Caco-2 (cell line): ENCODE measurements at regions not wholly inside any gene's neighbourhood (a gene's known extent, or its start where the extent isn't known, plus 50 kb on each side); places are given as distances from the start of the nearest gene placed in this dataset.

ENCODE experiments used
- BruUV-seq: library from RNA; stranded (reverse); fragments of 400-500 nt; replicated peaks from 2 replicates; lab custom pipeline; 2021; lab: Mats Ljungman, UMichigan
- CTCF ChIA-PET: fragments of 300-600 bp; sonication (Branson Sonifier 250); formaldehyde crosslinking; loops from one replicate; lab custom pipeline; 2022; ENCODE audit warnings: antibody characterized with exemption; lab: Charles Lee
- POLR2A ChIA-PET: fragments of 300-600 bp; sonication (Branson Sonifier 250); formaldehyde crosslinking; loops from one replicate; lab custom pipeline; 2022; ENCODE audit warnings: antibody characterized with exemption; lab: Charles Lee
- DNase-seq, 2 experiments: peaks; one replicate each; pipeline versions ENCODE4 v3.0.0 to v3.0.0-alpha.2; 2020 to 2022
- H3K27me3 ChIP-seq: replicated peaks from 2 replicates; pipeline ENCODE4 v1.6.0; 2011; ENCODE audit warnings: low read length; ENCODE audit not compliant: control insufficient read depth, insufficient read depth
- H3K36me3 ChIP-seq: 2 replicates; pipeline ENCODE4 v1.5.1; 2011; ENCODE audit warnings: low read length; ENCODE audit not compliant: control insufficient read depth, insufficient read depth
- H3K4me1 ChIP-seq: fragments of 250-450 bp; sonication (Bioruptor Pico); 2 replicates; pipeline ENCODE4 v1.5.1; 2020; ENCODE audit warnings: mild to moderate bottlenecking
- H3K4me3 ChIP-seq: 2 replicates; pipeline ENCODE4 v1.5.1; 2011; ENCODE audit warnings: low read depth, mild to moderate bottlenecking, control low read depth, low read length
- H3K9me3 ChIP-seq: fragments of 250-450 bp; sonication (Bioruptor Pico); 2 replicates; pipeline ENCODE4 v1.5.1; 2020; ENCODE audit warnings: mild to moderate bottlenecking, moderate library complexity
- H3K27ac Mint-ChIP-seq: one replicate; pipeline ENCODE4 v1.8.0; 2022; ENCODE audit warnings: mixed read lengths; ENCODE audit not compliant: unreplicated experiment
- H3K27me3 Mint-ChIP-seq: one replicate; pipeline ENCODE4 v1.8.0; 2022; ENCODE audit warnings: mixed read lengths; ENCODE audit not compliant: insufficient read depth, unreplicated experiment
- H3K36me3 Mint-ChIP-seq: one replicate; pipeline ENCODE4 v1.8.0; 2022; ENCODE audit warnings: mild to moderate bottlenecking, mixed read lengths; ENCODE audit not compliant: insufficient read depth, unreplicated experiment
- H3K4me1 Mint-ChIP-seq: one replicate; pipeline ENCODE4 v1.8.0; 2022; ENCODE audit warnings: low read depth, mixed read lengths; ENCODE audit not compliant: unreplicated experiment
- H3K4me3 Mint-ChIP-seq: one replicate; pipeline ENCODE4 v1.8.0; 2022; ENCODE audit warnings: mild to moderate bottlenecking, moderate library complexity, mixed read lengths; ENCODE audit not compliant: unreplicated experiment
- H3K9me3 Mint-ChIP-seq: one replicate; pipeline ENCODE4 v1.8.0; 2022; ENCODE audit warnings: mixed read lengths; ENCODE audit not compliant: unreplicated experiment
- CTCF ChIP-seq, 2 experiments: fragments of 200-600 bp in 1 of 2; IDR thresholded peaks; 1 replicate in 1 of 2; 2 replicates in 1 of 2; pipeline versions ENCODE4 v1.5.1 to v1.8.0; 2011 to 2022; ENCODE audit warnings: antibody characterized with exemption in 1 of 2, control low read depth in 1 of 2, inconsistent platforms in 1 of 2, low read depth in 1 of 2, low read length in 1 of 2, mild to moderate bottlenecking in 1 of 2, moderate library complexity in 1 of 2; ENCODE audit not compliant: insufficient read depth in 1 of 2, severe bottlenecking in 1 of 2, unreplicated experiment in 1 of 2
- intact Hi-C: fragments of 100-400 bp; cut with micrococcal nuclease; formaldehyde crosslinking; loops from one replicate; pipeline ENCODE4 v1.10.0; 2022; ENCODE audit not compliant: unreplicated experiment

- no peak overlapping the region for H3K4me3 Mint-ChIP-seq
- H3K4me3 ChIP-seq: no peak overlapping the region
- POLR2A ChIA-PET: interaction anchor here (0.7 kb wide), 1 partner anchor 8 kb away, joined by 3 read pairs; no protein-coding TSS in a partner anchor
- TF ChIP-seq CTCF (IDR thresholded peaks at IDR 0.05; ENCODE audit: insufficient read depth in 1 of 2, low read depth in 1 of 2, low read length in 1 of 2, severe bottlenecking in 1 of 2, unreplicated experiment in 1 of 2): no peak
- CTCF ChIA-PET: no interaction called here
- peaks cover 12% of the 10 kb centered on the region for H3K27me3 Mint-ChIP-seq
- H3K4me1 ChIP-seq: no peaks in the 10 kb centered on the region
- no peaks in the 10 kb centered on the region for H3K9me3 Mint-ChIP-seq
- no peak for DNase-seq
- no peaks in the 10 kb centered on the region for H3K9me3 ChIP-seq
- BruUV-seq: no TSS peak
- no peaks in the 10 kb centered on the region for H3K4me1 Mint-ChIP-seq
- H3K36me3 ChIP-seq: no peaks in the 10 kb centered on the region
- intact Hi-C loops: no loop called here
- no peak overlapping the region for H3K27ac Mint-ChIP-seq
- no peaks in the 10 kb centered on the region for H3K36me3 Mint-ChIP-seq
- no peaks in the 10 kb centered on the region for H3K27me3 ChIP-seq
Observed at GRCh38 chr9:121558473-121558872, 58.8 kb upstream of the GGTA1 start.

- Mint-ChIP-seq H3K4me1 (no peaks in the 10 kb centered on the region), H3K36me3 (no peaks in the 10 kb centered on the region), H3K4me3 (no peak overlapping the region), H3K9me3 (no peaks in the 10 kb centered on the region), H3K27me3 (peaks cover 14% of the 10 kb centered on the region), H3K27ac (no peak overlapping the region)
- ChIA-PET POLR2A (interaction anchor here (0.7 kb wide), 1 partner anchor 9 kb away, joined by 3 read pairs; no protein-coding TSS in a partner anchor), CTCF (no interaction called here)
- BruUV-seq: no TSS peak
- Histone ChIP-seq H3K9me3 (no peaks in the 10 kb centered on the region), H3K4me3 (no peak overlapping the region), H3K27me3 (no peaks in the 10 kb centered on the region), H3K36me3 (no peaks in the 10 kb centered on the region), H3K4me1 (no peaks in the 10 kb centered on the region)
- DNase-seq: no peak
- intact Hi-C loops: no loop called here
- TF ChIP-seq CTCF (IDR thresholded peaks at IDR 0.05; ENCODE audit: insufficient read depth in 1 of 2, low read depth in 1 of 2, low read length in 1 of 2, severe bottlenecking in 1 of 2, unreplicated experiment in 1 of 2): no peak
Observed at GRCh38 chr9:121559183-121559582, 59.5 kb upstream of the GGTA1 start.

- peaks cover 18% of the 10 kb centered on the region for H3K27me3 Mint-ChIP-seq
- no peaks in the 10 kb centered on the region for H3K9me3 Mint-ChIP-seq
- ChIA-PET CTCF (interaction anchor here (0.7 to 0.9 kb wide), 4 partner anchors 11 to 919 kb away, joined by 3 to 4 read pairs (median 4); no protein-coding TSS in a partner anchor), POLR2A (no interaction called here)
- Histone ChIP-seq H3K9me3 (no peaks in the 10 kb centered on the region), H3K4me3 (no peak overlapping the region), H3K36me3 (no peaks in the 10 kb centered on the region), H3K4me1 (no peaks in the 10 kb centered on the region), H3K27me3 (no peaks in the 10 kb centered on the region)
- BruUV-seq: no TSS peak
- intact Hi-C loops: no loop called here
- no peaks in the 10 kb centered on the region for H3K36me3 Mint-ChIP-seq
- H3K27ac Mint-ChIP-seq: no peak overlapping the region
- no peak overlapping the region for H3K4me3 Mint-ChIP-seq
- no peak for DNase-seq
- peaks cover 7% of the 10 kb centered on the region for H3K4me1 Mint-ChIP-seq
- no peak for TF ChIP-seq CTCF (IDR thresholded peaks at IDR 0.05; ENCODE audit: insufficient read depth in 1 of 2, low read depth in 1 of 2, low read length in 1 of 2, severe bottlenecking in 1 of 2, unreplicated experiment in 1 of 2)
Observed at GRCh38 chr9:121560921-121561320, 61.3 kb upstream of the GGTA1 start.
